ENCODE measurements at regions not wholly inside any gene's neighbourhood (a gene's known extent, or its start where the extent isn't known, plus 50 kb on each side); places are given as distances from the start of the nearest gene placed in this dataset.

- no peaks in the 10 kb centered on the region for H3K79me2 ChIP-seq (ENCODE audit: low read length)
These were observed 463.9 kb downstream of the WDR72 start for GRCh38 chr15:53295574-53295973.

GRCh38 chr15:53288542-53288941 lies 470.9 kb downstream of the WDR72 start:
- H3K9me3 ChIP-seq (replicated peaks; ENCODE audit: insufficient read depth, low read length), result no peaks in the 10 kb centered on the region
- H3K9me2 ChIP-seq (replicated peaks; ENCODE audit: insufficient read depth, low read length), result no peaks in the 10 kb centered on the region
- H4K20me1 ChIP-seq (ENCODE audit: insufficient read depth, low read length), result no peaks in the 10 kb centered on the region
- H3K36me3 ChIP-seq (replicated peaks; ENCODE audit: insufficient read depth, low read length), result no peaks in the 10 kb centered on the region
- no peak overlapping the region for H3K9ac ChIP-seq (ENCODE audit: low read length)
- DNase-seq, result no peak
- no peaks in the 10 kb centered on the region for H3K79me2 ChIP-seq (ENCODE audit: low read length)
- TF ChIP-seq CTCF (IDR thresholded peaks at IDR 0.05; ENCODE audit: low read length) (no peak), EZH2phosphoT487 (IDR thresholded peaks at IDR 0.05; ENCODE audit: low read length) (no peak), EZH2 (optimal IDR thresholded peaks at IDR 0.05; ENCODE audit: low read depth, low read length) (no peak)
- no peaks in the 10 kb centered on the region for H3F3A ChIP-seq (ENCODE audit: insufficient read depth, low read length)
- H3K27ac ChIP-seq (ENCODE audit: low read length), result no peak overlapping the region
- H3K4me1 ChIP-seq (ENCODE audit: low read length), result no peaks in the 10 kb centered on the region
- H2AFZ ChIP-seq (ENCODE audit: low read length), result no peak overlapping the region
- H3K4me3 ChIP-seq (ENCODE audit: low read length), result no peak overlapping the region
- H3K4me2 ChIP-seq (ENCODE audit: low read depth, low read length), result no peak overlapping the region
- no peaks in the 10 kb centered on the region for H3K27me3 ChIP-seq (replicated peaks; ENCODE audit: insufficient read depth, low read length)

More at GRCh38 chr15:53295574-53295973, 463.9 kb downstream of the WDR72 start:
- no peaks in the 10 kb centered on the region for H3K9me2 ChIP-seq (replicated peaks; ENCODE audit: insufficient read depth, low read length)
- no peaks in the 10 kb centered on the region for H3K27me3 ChIP-seq (replicated peaks; ENCODE audit: insufficient read depth, low read length)
- no peak for DNase-seq
- H3K4me2 ChIP-seq (ENCODE audit: low read depth, low read length), result no peak overlapping the region
- no peaks in the 10 kb centered on the region for H4K20me1 ChIP-seq (ENCODE audit: insufficient read depth, low read length)
- no peak overlapping the region for H2AFZ ChIP-seq (ENCODE audit: low read length)
- H3K27ac ChIP-seq (ENCODE audit: low read length), result no peak overlapping the region
- H3K9me3 ChIP-seq (replicated peaks; ENCODE audit: insufficient read depth, low read length), result no peaks in the 10 kb centered on the region
- no peaks in the 10 kb centered on the region for H3K4me1 ChIP-seq (ENCODE audit: low read length)
- no peak overlapping the region for H3K9ac ChIP-seq (ENCODE audit: low read length)
- H3F3A ChIP-seq (ENCODE audit: insufficient read depth, low read length), result no peaks in the 10 kb centered on the region
- TF ChIP-seq EZH2phosphoT487 (IDR thresholded peaks at IDR 0.05; ENCODE audit: low read length) (no peak), EZH2 (optimal IDR thresholded peaks at IDR 0.05; ENCODE audit: low read depth, low read length) (no peak), CTCF (IDR thresholded peaks at IDR 0.05; ENCODE audit: low read length) (no peak)
- H3K4me3 ChIP-seq (ENCODE audit: low read length), result no peak overlapping the region
- H3K36me3 ChIP-seq (replicated peaks; ENCODE audit: insufficient read depth, low read length), result no peaks in the 10 kb centered on the region

DNA sequence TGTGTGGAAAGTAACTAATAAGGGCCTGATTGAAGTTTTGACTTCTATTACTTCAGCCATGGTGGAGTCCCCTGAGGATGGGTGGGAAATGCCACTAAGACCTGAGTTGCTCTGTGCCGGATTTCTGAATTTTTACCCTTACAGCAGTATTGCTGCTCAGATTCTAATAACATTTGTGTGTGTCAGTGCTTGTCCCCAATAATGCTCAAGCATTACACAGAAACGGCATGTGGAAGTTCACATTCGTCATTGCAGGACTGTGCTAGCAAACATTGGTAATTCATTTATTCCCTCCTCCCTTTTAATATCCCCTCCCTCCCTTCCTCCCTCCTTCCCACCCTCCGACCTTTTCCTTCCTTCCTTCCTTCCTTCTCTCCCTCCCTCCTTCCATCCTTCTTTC lies 484.5 kb upstream of the ONECUT1 start:
- Histone ChIP-seq H3K79me2 (ENCODE audit: low read length) (no peaks in the 10 kb centered on the region), H3K9me3 (replicated peaks; ENCODE audit: insufficient read depth, low read length) (no peaks in the 10 kb centered on the region), H3K9ac (ENCODE audit: low read length) (no peak overlapping the region), H3K36me3 (replicated peaks; ENCODE audit: insufficient read depth, low read length) (no peaks in the 10 kb centered on the region), H2AFZ (ENCODE audit: low read length) (no peak overlapping the region), H3F3A (ENCODE audit: insufficient read depth, low read length) (no peaks in the 10 kb centered on the region), H3K9me2 (replicated peaks; ENCODE audit: insufficient read depth, low read length) (no peaks in the 10 kb centered on the region), H3K4me3 (ENCODE audit: low read length) (no peak overlapping the region), H3K27me3 (replicated peaks; ENCODE audit: insufficient read depth, low read length) (no peaks in the 10 kb centered on the region), H3K27ac (ENCODE audit: low read length) (no peak overlapping the region), H3K4me2 (ENCODE audit: low read depth, low read length) (no peak overlapping the region), H4K20me1 (ENCODE audit: insufficient read depth, low read length) (no peaks in the 10 kb centered on the region), H3K4me1 (ENCODE audit: low read length) (no peaks in the 10 kb centered on the region)
- no peak for TF ChIP-seq CTCF (IDR thresholded peaks at IDR 0.05; ENCODE audit: low read length)
- TF ChIP-seq EZH2phosphoT487 (IDR thresholded peaks at IDR 0.05; ENCODE audit: low read length), result no peak
- no peak for TF ChIP-seq EZH2 (optimal IDR thresholded peaks at IDR 0.05; ENCODE audit: low read depth, low read length)
- no peak for DNase-seq

Measured in MM.1S (cell line).